ENCODE measurements at regions not wholly inside any gene's neighbourhood (a gene's known extent, or its start where the extent isn't known, plus 50 kb on each side); places are given as distances from the start of the nearest gene placed in this dataset.

DNA sequence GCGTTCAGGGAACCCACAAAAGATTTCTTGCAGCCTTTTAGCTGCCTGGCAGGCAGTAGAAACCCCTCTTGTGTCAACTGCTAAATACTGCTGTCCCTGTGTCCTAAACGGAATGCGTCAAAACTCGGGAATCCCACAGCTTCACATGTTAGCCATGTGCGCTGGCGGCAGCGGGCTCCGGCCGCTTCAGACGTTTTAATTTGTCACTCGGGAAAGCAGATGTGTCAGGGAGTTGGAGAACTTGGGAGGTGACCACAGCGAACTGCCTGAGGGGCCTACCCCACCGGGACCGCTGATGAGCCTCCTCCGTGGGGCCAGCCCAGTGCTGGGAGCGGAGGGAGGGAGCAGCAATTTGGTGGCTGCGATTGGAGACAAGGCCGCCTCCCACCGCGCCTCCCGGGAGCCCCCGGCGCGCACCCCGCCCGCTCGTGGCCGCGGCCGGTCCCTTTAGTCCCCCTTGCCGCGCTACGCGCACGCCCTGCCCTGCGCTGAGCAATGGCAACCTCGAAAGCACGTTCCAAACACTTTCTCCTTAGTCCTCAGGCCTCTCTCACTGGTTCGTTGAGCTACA, 146.1 kb upstream of the SATB2 start:
- Histone ChIP-seq H3K36me3 (ENCODE audit: insufficient read depth, low read length) (no peaks in the 10 kb centered on the region), H3K9me2 (ENCODE audit: low read depth, low read length) (no peaks in the 10 kb centered on the region), H3K9me3 (ENCODE audit: low read length) (no peaks in the 10 kb centered on the region), H3K4me3 (ENCODE audit: low read depth, low read length, poor library complexity, severe bottlenecking) (no peak overlapping the region), H3F3A (ENCODE audit: insufficient read depth, low read length) (no peaks in the 10 kb centered on the region), H3K9ac (ENCODE audit: low read length) (no peak overlapping the region), H3K79me2 (ENCODE audit: insufficient read depth, low read length) (no peaks in the 10 kb centered on the region), H3K27me3 (ENCODE audit: insufficient read depth, low read length) (no peaks in the 10 kb centered on the region), H3K27ac (ENCODE audit: low read depth, low read length, poor library complexity, severe bottlenecking) (no peak overlapping the region), H4K20me1 (ENCODE audit: insufficient read depth, low read length) (no peaks in the 10 kb centered on the region), H3K4me2 (ENCODE audit: low read length) (no peak overlapping the region), H3K4me1 (ENCODE audit: insufficient read depth, low read length, severe bottlenecking) (no peaks in the 10 kb centered on the region), H2AFZ (ENCODE audit: low read length) (no peak overlapping the region)
- TF ChIP-seq, protein P1, sequence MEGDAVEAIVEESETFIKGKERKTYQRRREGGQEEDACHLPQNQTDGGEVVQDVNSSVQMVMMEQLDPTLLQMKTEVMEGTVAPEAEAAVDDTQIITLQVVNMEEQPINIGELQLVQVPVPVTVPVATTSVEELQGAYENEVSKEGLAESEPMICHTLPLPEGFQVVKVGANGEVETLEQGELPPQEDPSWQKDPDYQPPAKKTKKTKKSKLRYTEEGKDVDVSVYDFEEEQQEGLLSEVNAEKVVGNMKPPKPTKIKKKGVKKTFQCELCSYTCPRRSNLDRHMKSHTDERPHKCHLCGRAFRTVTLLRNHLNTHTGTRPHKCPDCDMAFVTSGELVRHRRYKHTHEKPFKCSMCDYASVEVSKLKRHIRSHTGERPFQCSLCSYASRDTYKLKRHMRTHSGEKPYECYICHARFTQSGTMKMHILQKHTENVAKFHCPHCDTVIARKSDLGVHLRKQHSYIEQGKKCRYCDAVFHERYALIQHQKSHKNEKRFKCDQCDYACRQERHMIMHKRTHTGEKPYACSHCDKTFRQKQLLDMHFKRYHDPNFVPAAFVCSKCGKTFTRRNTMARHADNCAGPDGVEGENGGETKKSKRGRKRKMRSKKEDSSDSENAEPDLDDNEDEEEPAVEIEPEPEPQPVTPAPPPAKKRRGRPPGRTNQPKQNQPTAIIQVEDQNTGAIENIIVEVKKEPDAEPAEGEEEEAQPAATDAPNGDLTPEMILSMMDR (IDR thresholded peaks at IDR 0.05; ENCODE audit: low read length) = no peak
- TF ChIP-seq EZH2 (IDR thresholded peaks at IDR 0.05; ENCODE audit: borderline replicate concordance, low read length) = no peak

DNA sequence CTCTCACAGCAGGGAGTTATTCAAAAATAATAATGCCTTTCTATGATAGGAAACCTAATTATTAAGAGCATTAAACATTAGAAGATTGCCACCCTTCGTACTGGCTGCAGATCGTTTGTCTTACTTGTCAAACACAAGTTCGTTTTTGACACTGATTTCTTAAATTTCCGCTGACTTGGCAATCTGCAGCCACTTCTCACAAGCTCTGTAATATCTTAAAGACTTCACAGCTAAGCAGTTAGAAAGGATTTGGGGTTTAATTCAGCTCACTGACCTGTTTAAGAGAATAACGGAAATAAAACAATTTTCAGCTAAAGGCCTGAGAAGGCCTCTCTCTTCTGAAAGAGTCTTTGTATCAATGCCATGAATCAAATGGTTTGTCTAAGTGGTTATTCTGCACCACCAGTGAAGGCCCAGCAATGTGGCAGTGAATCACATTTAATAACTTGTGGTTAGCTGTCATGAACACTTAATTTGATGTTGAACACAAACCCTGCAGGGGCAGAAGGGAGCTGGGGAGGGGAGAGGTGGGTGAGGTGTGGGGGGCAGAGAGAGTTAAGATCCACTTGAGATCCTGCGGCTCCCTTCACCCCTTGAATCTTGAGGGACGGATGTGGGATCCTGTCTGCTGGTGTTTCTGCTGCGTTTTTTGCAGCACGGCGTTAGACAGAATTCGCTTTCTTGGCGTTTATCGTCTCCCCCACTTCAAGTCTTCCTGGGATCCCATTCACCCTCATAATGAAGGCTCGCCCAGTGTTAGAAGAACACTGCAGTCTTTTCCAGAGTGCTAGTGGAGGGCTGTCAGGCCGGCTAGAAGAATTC, 145.4 kb upstream of the SATB2 start:
- no peaks in the 10 kb centered on the region for H3K9me3 ChIP-seq (ENCODE audit: low read length)
- H3K27ac ChIP-seq (ENCODE audit: low read depth, low read length, poor library complexity, severe bottlenecking) = no peak overlapping the region
- no peak overlapping the region for H3K9ac ChIP-seq (ENCODE audit: low read length)
- no peaks in the 10 kb centered on the region for H3K27me3 ChIP-seq (ENCODE audit: insufficient read depth, low read length)
- no peak overlapping the region for H3K4me2 ChIP-seq (ENCODE audit: low read length)
- H2AFZ ChIP-seq (ENCODE audit: low read length) = no peak overlapping the region
- no peaks in the 10 kb centered on the region for H4K20me1 ChIP-seq (ENCODE audit: insufficient read depth, low read length)
- H3K79me2 ChIP-seq (ENCODE audit: insufficient read depth, low read length) = no peaks in the 10 kb centered on the region
- no peaks in the 10 kb centered on the region for H3F3A ChIP-seq (ENCODE audit: insufficient read depth, low read length)
- no peaks in the 10 kb centered on the region for H3K36me3 ChIP-seq (ENCODE audit: insufficient read depth, low read length)
- no peaks in the 10 kb centered on the region for H3K9me2 ChIP-seq (ENCODE audit: low read depth, low read length)
- TF ChIP-seq, protein P1 (IDR thresholded peaks at IDR 0.05; ENCODE audit: low read length) = no peak
- no peak for TF ChIP-seq EZH2 (IDR thresholded peaks at IDR 0.05; ENCODE audit: borderline replicate concordance, low read length)
- no peaks in the 10 kb centered on the region for H3K4me1 ChIP-seq (ENCODE audit: insufficient read depth, low read length, severe bottlenecking)
- no peak overlapping the region for H3K4me3 ChIP-seq (ENCODE audit: low read depth, low read length, poor library complexity, severe bottlenecking)

DNA sequence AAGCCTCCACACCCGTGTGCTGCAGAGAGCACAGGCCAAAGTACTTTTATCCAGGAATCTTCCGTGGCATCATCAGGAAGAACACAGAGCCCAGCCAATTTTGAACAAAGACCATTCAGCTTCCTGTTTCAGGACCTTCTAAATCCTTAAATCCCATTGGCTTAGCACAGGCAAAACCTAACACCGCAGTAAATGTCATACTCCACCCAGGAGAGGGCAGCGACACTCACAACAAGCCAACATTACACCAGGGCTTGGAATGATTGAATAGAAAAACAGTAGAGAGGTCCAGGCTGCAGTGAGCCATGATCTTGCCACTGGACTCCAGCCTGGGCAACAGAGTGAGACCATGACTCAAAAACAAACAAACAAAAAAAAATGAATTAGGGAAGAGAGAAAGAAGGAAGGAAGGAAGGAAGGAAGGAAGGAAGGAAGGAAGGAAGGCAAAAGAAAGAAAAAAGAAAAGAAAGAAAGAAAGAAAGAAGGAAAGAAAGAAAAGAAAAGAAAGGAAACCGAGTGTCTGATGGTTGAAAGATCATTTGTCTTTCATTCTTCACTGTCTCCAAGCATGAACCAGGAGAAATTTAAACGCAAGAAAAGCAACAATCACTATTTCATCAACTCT, 144.6 kb upstream of the SATB2 start:
- Histone ChIP-seq H3K36me3 (ENCODE audit: insufficient read depth, low read length) (no peaks in the 10 kb centered on the region), H3K9me3 (ENCODE audit: low read length) (no peaks in the 10 kb centered on the region), H2AFZ (ENCODE audit: low read length) (no peak overlapping the region), H3F3A (ENCODE audit: insufficient read depth, low read length) (no peaks in the 10 kb centered on the region), H3K4me2 (ENCODE audit: low read length) (no peak overlapping the region), H3K79me2 (ENCODE audit: insufficient read depth, low read length) (no peaks in the 10 kb centered on the region), H3K27ac (ENCODE audit: low read depth, low read length, poor library complexity, severe bottlenecking) (no peak overlapping the region), H3K9me2 (ENCODE audit: low read depth, low read length) (no peaks in the 10 kb centered on the region), H3K4me3 (ENCODE audit: low read depth, low read length, poor library complexity, severe bottlenecking) (no peak overlapping the region), H3K9ac (ENCODE audit: low read length) (no peak overlapping the region), H3K4me1 (ENCODE audit: insufficient read depth, low read length, severe bottlenecking) (no peaks in the 10 kb centered on the region), H4K20me1 (ENCODE audit: insufficient read depth, low read length) (no peaks in the 10 kb centered on the region), H3K27me3 (ENCODE audit: insufficient read depth, low read length) (no peaks in the 10 kb centered on the region)
- no peak for TF ChIP-seq EZH2 (IDR thresholded peaks at IDR 0.05; ENCODE audit: borderline replicate concordance, low read length)
- TF ChIP-seq, protein P1 (IDR thresholded peaks at IDR 0.05; ENCODE audit: low read length) = no peak

All from OCI-LY1 (cell line).